ENCODE measurements at regions not wholly inside any gene's neighbourhood (a gene's known extent, or its start where the extent isn't known, plus 50 kb on each side); places are given as distances from the start of the nearest gene placed in this dataset.

Small RNAs in the stretch of these regions (small RNA-seq; reads per million reads assigned to genes)
- 0 reads per million in 3 experiments for gene AL049830.2 (ENCODE audit: insufficient read depth in 2 of 3, insufficient read length in 3 of 3, low read depth in 2 of 3, low replicate concordance in 1 of 3)
